ENCODE measurements at regions not wholly inside any gene's neighbourhood (a gene's known extent, or its start where the extent isn't known, plus 50 kb on each side); places are given as distances from the start of the nearest gene placed in this dataset.

DNA sequence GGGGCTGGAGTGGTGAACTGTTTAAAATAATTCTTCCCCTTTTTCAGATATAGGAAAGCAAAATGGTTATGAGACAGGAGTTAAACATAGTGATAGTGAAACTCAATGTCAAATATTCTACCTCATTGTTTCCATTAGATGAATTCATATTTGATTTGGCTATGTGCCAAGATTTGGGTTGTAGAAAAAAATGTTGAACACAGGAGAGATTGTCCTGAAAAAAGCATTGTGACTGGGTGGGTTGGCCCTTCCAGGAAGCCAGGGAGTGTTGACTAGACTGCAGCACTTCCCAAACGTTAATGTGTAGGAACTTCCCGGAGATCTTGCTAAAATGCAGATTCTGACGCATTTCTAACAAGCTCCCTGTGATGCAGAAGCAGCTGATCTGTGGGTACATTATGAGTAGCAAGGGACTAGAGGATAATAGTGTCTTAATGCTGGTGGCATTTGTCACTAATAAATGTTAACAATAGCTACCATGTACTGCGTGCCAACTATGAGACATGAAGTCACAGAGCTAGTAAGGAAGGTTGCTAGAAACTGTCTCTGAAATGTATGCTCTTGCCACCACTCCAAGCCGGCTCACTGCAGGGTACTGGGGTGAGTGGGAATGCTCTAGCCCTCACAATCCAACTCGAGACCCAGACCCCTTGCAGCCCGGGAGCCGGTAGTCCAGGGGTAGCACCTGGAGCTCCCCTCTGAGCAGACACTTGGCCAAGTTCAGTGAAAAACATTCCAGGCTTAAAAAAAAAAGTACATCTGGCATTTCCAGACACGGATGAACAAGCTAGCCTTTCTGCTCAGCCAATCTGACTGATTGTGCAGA is 120.6 kb downstream of the CD47 start:
- no peak for DNase-seq (ENCODE audit: low spot score)

DNA sequence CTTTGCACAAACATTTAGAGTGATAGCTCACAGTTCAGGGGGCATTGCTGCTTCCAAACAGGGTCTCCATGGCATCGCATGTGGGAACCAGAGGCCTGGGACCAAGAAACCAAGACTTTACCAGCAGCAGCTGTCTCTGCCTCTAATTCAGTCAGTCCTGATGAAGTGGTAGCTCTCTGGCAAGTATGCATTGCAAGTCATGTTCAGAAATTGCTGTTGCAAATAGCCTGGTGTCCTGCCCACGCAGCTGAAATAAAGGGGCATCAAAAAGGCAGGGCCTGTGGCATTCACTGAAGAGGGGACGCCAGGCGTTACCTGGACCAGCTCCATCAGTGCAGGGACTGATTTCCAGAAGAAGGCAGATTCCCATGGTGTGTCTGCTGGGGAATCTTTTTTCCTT is 121.3 kb downstream of the CD47 start:
- DNase-seq (ENCODE audit: low spot score): no peak
- TF ChIP-seq, protein P1, sequence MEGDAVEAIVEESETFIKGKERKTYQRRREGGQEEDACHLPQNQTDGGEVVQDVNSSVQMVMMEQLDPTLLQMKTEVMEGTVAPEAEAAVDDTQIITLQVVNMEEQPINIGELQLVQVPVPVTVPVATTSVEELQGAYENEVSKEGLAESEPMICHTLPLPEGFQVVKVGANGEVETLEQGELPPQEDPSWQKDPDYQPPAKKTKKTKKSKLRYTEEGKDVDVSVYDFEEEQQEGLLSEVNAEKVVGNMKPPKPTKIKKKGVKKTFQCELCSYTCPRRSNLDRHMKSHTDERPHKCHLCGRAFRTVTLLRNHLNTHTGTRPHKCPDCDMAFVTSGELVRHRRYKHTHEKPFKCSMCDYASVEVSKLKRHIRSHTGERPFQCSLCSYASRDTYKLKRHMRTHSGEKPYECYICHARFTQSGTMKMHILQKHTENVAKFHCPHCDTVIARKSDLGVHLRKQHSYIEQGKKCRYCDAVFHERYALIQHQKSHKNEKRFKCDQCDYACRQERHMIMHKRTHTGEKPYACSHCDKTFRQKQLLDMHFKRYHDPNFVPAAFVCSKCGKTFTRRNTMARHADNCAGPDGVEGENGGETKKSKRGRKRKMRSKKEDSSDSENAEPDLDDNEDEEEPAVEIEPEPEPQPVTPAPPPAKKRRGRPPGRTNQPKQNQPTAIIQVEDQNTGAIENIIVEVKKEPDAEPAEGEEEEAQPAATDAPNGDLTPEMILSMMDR (IDR thresholded peaks at IDR 0.05; ENCODE audit: extremely low read depth, missing control alignments): no peak

More for the DNA sequence above, 120.6 kb downstream of the CD47 start:
- TF ChIP-seq, protein P1 (IDR thresholded peaks at IDR 0.05; ENCODE audit: extremely low read depth, missing control alignments): no peak

DNA sequence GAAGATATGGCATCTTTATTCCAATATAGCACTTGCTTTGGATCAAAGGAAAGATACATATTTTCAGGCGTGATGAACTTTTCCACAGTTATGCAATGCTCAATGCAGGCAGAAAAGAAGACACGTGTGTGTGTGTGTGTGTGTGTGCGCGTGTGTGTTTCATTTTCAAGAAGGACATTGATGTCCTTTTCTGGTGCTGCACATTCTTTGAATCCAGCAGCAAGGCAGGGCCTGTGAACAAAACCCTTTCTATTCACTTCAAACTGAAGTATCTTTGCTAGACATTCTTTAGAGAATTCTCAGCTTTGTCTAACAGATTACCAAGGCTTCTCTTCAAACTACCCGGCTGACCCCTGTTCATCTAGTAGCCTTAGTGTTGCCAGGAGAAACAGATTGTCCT is 124.6 kb downstream of the CD47 start:
- TF ChIP-seq, protein P1 (IDR thresholded peaks at IDR 0.05; ENCODE audit: extremely low read depth, missing control alignments): no peak
- DNase-seq (ENCODE audit: low spot score): no peak

DNA sequence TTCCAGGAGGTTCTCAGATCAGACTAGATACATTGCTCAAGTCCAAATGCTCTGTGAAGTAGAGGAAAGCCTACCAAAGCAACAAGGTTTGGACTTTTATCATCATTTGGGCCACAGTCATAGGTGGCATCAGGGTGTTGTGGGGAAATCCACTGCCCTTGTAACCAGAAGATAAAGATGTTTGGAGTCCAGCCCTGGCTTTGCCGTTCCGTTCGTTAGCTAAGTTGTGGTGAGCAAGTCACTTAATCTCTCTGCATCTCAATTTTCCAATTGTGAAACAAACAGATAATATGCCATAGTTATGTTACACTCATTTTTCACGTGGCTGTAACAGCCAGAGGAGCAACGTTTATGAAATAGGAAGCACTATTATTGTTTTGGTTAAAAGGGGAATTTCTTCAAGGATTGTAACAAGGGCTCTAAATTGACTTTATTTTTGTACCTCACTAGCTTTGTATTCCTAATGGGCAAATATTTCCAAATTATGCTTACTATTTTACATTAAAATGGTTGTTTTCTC is 125.6 kb downstream of the CD47 start:
- DNase-seq (ENCODE audit: low spot score): no peak
- TF ChIP-seq, protein P1 (IDR thresholded peaks at IDR 0.05; ENCODE audit: extremely low read depth, missing control alignments): no peak

DNA sequence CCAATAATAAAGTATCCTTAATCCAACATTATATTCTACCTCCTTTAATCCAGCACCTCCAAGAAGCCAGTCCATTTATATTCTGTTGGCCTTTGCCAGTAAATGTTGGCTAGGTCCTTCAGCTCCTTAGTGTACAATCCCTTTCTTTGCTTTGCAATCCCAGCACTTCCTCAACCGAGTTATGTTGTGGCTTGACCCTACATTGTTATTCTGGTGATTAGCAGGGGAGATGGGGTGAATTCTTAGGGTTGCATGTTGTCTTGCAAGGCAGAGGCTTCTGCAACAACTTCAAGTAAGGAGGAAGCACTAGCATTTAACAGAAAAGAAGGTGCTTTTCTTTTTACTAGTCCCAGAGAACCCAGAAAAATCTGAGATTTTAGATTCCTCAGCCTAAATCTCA is 127.2 kb downstream of the CD47 start:
- DNase-seq (ENCODE audit: low spot score): no peak
- TF ChIP-seq, protein P1 (IDR thresholded peaks at IDR 0.05; ENCODE audit: extremely low read depth, missing control alignments): no peak

DNA sequence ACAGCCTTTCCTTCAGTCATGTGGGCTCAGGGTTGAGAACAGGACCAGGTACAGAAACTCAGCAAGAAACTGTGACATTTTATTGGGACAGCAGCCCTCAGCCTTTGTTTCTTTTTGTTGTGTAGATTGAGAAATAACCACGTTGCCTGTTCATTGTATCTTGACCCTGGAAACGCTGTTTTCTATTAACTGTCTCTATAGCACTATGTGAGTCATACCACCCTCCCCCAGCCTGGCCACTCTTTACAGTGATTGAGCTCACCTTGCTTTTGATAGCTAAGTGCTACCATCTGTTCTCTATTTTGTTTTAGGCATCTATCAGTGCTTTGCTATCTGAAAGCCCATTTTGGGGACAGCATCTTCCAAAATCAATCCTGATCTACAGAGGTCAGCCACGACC is 127.9 kb downstream of the CD47 start:
- TF ChIP-seq, protein P1 (IDR thresholded peaks at IDR 0.05; ENCODE audit: extremely low read depth, missing control alignments): no peak
- DNase-seq (ENCODE audit: low spot score): no peak

DNA sequence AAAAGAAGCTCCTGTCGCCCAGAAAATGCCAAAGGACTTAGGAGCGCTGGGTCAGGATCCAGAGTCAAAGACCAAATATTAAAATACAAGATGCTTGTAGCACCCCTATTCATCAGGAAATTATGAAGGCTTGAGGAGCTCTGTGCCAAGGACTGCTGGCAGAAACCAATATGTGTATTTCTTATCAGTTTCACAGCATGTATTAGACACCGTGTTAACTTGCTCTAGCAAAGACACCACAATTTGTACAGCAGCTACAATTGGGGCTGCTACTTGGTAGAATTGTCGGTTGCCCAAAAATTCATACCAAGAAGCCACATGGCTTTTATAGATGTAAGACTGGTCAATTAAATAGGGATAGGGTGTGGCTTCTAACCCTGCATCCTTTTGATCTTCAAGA is 128.8 kb downstream of the CD47 start:
- TF ChIP-seq, protein P1 (IDR thresholded peaks at IDR 0.05; ENCODE audit: extremely low read depth, missing control alignments): no peak
- DNase-seq (ENCODE audit: low spot score): no peak
